ENCODE measurements at regions not wholly inside any gene's neighbourhood (a gene's known extent, or its start where the extent isn't known, plus 50 kb on each side); places are given as distances from the start of the nearest gene placed in this dataset.

DNA sequence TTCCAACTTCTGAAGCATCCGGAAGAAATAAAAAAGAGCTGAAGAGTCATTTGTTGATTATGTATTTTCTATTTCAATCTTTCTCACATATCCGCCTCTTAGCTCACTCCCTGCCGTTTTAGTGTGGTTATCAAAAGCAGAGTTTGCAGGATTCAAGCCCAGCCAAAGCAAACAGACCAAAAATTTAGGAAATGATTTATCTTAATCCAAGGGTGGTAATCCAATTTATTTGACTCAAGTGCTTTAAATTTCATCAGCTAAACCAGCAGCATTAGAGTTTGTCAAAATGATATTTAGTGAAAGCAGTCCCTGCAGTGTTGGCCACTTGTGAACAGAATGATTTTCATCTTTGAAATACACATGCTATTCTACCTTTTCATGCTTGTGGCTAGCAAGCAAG is 129.3 kb upstream of the CCDC68 start:
- DNase-seq: no peak

DNA sequence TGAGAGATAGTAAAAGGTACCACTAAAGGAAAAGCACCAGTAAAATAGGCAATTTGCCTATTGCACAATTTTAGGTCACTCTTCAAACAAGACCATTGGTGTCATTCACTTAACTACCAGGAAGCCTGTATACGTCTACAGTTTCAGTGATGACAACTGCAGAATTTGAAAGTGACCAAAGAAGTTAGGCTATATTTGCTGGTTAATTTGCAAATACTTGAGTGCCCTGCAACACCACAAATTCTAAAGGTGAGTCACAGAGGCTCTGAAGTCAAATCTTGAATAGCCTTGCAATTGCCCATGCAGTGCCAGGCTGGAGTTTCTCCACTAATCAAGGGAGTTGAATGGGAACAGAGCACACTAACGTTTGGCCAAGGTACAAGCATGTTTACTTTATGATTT is 128.7 kb upstream of the CCDC68 start:
- DNase-seq: no peak

DNA sequence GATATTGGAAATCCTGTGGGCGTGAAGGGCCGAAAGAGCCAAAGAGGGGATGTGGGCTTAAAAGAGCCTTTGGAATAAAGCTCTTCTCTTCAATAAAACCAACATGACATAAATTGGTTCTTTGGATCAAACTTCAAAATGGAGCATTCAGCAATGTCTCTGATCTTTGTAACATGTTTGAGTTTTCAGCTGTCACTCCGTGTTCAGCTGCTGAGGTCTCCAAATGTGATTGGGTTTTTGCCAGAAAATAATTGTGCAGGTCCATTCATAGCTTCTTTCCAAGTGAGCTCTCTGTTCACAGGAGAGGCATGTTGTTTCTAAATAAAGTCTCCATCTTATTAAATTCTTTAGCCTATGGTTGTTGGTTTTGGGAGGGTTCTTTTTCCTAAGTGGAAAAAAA is 127.6 kb upstream of the CCDC68 start:
- DNase-seq: no peak

DNA sequence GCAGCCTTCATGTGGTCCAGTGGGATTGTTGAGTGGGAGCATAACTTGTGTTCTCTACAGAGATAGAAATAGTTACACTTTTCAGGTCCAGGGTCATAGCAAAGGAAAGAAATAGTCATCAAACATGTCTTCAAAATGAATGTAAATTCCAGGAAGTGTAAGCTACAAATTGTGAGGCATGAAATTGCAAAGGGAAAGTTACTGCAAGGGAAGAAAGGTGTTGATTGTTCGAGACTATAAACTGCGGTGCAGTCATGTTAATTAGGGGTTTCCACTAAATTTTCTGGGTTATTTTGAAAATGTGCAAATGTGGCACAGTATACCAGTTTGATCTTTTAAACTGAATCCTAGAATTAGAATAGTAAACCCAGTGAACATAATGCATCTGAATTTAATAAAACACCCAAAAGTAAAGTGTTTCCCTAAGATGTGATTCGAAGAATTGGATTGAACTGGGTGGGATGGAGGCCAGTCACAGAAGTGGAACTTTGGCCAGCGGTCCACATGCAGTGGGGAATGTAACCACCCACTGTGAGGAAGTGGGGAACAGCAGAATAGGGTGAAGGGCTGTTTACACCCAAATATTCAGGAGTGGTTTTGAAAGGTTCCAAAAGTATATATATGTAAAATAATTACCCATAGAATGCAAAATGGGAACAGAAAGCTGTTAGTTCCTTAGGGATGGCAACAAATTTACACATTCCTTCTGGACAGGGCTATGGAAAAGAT is 126.5 kb upstream of the CCDC68 start:
- no peak for DNase-seq

DNA sequence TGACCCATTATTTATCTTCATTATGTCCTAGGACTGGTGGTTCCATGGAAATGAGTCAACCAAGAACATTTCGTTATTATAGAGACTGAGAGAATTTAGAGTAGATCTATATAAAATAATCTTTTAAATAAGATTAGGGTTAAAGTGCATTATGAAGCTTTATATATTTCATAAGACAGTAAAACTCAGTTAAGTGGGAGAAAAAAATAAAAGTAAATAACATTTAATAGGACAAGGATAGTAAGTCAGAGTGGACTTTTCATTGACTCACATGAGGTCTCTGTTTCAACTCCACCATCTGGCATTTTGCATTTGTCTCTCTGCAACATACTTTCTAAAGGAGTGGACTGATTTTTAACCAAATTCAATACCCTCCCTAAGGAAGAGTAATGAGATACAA is 125.3 kb upstream of the CCDC68 start:
- DNase-seq: no peak

DNA sequence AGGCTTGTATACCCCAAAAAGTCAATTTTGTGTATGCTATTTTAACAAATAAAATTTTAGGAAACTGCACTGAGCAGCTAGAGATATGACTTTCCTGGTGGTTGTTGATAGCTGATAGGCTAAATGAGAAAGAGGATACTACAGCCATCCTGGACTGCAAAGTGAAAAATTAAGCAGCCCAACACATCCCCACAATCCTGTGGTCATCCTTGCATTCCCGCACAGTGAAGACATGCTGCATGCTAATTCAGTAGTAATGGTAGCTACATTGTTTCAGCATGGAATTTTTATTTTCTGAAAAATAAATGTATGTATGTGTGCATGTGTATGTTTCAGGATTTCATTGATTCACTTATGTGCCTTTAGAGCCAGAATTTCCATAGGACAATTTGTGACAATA is 124.2 kb upstream of the CCDC68 start:
- DNase-seq: no peak

DNA sequence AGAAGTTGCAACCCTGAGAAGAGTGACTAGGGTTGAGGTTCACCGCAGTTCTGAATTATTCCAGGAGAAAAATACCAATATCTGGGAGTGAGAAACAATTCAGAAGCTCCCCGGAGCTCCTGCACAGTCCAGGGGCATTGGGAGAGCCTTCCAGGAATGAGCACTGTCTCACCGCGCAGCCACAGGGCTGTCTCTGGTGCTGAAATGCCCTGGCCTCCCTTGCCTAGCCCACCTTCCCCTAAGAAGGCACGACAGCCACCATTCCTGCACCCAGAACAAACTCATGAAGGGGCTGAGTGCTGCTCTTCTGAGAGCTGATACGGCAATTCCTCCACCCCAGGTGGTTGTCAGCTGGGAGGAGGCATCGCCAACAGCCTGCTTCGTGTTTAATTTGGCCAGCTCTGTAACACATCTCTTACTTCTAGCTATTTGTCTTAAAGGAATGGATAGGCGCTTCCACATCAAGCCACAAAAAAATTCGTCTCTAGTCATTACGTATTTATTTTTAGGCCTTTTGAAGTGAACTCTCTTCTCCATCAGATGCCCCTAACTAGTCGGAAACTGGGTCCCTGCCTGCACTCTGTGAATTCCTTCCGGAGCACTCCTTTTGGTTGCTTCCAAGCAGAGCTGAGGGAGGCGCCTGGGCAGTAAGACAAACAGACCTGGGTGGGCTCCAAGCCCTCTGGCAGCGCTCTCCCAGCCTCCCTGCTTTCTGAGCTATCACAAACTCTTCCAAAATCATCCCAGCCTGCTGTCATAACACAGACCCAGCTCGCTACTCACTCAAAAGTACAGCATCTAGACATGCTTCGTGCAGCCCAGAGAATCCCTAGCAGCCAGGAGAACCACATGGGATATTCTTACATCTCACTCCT is 120.5 kb upstream of the CCDC68 start:
- no peak for DNase-seq

DNA sequence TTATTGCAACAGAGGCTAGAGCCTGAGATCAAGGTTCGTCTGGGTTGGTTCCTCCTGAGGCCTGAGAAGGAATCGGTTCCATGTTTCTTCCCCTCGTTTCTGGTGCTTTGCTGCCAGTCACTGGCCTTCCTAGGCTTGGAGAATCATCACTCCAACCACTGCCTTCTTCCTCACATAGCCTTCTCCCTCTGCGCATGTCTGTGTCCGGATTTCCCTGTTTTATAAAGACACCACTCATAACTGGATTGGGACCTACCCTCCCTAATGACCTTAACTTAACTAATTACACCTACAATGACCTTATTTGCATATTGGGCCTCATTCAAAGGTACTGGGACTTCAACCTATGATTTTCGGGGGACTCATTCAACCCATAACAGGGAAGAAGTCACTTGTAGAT is 119.8 kb upstream of the CCDC68 start:
- no peak for DNase-seq

DNA sequence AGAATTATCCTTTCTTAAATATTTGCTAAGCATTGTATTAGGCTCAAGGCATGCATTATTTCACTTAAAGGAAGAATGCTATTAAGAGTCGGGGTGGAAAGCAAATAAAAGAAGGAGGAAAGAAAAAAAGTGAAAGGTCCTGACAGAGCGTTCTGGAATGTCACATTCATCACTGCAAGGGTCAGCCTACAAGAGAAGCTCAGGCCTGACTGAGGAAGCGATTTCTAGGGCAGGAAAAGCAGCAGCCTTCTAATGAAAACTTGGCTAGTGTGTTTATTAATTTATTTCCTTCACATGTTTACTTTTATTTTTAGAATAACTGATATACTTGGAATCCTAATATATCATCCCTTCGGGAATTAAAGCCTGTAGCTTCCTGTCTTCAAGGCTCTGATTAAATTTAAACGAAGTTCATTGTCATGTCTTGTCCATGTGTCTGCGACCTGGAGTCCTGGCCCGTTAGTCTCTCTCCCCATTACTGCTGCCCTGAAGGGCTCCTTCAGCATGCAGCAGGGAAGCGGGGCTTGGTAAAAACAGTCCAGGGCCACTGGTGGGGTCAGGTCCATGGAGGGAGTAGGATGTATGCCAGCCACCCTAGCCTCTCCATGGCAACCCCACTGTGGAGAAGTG is 119.2 kb upstream of the CCDC68 start:
- DNase-seq: no peak

DNA sequence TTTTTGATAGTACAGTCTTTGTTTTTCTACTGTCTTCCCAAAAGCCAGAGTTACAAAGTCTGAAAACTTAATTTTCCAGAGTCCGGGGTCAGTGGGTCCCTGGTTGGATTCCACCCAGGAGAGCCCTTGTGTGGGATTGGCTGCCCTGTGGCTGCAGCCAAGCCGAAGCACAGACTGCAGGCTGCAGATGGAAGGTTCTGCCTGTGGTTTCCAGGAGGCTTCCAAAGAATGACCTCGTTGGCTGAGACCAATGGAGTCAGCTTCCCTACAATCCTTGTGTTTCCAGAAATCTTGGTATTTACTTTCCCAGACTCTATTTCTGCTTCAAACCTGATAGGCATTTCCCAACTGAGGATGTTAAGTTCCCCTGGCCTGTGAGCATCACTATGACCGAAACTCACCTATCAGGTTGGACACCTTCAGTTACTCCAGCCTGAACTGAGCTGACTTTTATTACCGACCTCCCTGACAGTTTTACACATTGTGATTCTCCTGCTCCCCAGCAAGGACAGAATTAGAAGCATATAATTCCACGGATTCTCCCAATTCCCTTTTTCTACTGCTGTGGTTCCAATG is 117.5 kb upstream of the CCDC68 start:
- no peak for DNase-seq

DNA sequence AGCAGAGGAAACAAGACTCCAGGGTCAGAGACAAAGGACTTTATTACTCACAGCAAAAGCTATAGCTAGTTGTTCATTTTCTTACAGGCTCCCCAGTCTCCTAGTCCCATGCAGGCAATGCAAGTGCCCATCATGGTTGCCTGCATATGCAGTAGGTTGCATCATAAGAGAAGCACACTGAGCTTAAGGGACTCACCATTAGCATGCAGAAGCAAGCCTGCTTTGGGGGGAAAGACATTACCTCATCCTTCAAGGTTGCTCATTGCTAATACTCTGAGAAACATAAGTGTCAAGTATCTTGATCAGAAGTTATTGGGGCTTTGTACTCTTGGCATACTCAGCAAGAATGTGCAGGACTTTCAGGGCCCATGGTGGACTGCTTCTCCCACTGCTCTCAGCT is 114.6 kb upstream of the CCDC68 start:
- no peak for DNase-seq

DNA sequence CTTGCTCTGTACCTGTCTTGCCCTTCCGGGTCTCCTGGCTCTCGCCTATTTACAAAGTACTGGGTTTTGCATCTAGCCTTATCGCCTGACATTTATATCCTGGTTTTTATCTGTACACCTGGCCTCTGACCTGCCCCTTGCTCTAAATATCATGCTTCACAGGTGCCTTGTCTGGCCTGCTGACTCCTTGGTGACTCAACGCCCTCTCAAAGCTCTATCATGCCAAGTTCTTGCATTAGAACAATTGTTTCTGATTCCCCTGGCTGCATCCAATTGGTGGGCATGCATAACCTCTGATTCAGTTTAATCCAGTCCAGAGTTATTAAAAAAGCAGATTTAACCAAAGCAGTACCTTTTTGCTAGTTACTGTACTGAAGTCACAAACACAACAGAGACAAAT is 113.9 kb upstream of the CCDC68 start:
- no peak for DNase-seq

DNA sequence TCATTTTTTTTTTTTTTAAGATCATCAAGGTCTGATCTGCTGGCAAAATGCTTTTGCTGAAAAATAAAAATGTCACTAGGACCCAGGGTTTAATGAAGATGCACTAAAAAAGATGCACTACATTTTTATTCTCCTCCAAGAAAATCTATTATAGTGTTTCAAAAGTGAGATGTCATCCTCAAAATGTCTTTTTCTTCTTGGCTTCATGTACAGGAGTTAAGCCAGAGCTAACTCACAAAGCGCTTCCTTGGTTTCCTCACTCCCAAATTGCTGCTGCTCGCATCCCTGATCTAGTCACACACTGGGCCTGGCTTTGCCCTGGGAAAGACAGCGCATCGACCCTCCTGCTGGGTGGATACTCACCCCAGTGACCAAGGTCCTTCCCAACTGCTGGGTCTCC is 113.4 kb upstream of the CCDC68 start:
- DNase-seq: no peak

DNA sequence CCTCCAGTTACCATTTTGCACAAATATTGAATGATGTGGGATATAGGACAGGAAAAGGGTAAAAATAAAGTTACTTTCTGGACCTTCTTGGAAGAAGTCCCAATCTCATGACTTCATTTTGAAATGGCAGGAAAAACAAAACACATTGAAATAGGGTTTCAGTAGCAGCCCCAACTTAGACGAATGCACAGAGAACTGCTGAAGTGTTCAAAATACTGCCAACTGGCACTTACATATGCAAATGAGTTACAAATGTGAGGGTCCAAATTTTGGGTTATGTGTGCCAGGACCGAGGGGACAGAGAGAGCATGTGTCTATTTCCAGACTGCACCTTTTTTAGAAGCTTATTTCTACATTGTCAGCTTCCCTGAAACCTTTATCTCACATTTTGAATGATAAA is 112.9 kb upstream of the CCDC68 start:
- DNase-seq: no peak

DNA sequence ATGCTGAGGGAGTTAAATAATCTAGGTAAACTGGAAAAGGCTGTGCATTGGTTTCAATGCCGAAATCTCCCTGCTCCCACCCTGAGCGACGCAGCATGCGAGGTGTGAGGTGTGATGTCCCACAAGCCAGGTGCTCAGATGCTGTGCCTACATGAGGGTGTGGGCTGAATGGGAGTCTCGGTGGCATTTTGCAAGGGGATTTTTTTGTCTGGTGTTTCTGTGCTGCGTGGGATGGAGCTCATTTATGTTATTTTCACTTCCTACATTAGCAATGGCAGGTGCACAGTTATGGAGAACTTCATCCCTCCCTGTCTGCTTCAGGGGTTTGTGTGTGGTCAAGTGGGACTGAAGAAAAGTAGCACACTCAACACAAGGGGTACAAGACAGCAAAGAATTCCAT is 110.2 kb upstream of the CCDC68 start:
- no peak for DNase-seq

DNA sequence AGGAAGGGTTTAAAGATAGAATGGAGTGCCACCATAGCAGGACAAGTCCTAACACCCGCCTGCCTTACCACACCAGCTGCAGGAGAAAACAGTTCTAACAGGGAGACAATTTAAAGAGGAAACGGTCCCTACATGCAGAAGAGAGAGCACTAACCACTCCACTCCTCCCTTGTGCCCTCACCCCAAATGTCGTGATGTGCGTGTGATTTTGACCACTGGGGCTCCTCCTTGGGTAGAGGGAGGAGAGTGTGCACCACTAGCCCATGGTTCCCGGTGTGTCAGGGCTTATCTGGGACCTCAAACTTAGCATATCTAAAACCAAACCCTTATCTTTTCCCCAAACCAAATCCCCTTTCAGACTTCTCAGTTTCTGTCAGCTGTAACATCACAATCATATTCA is 105.5 kb upstream of the CCDC68 start:
- no peak for DNase-seq

DNA sequence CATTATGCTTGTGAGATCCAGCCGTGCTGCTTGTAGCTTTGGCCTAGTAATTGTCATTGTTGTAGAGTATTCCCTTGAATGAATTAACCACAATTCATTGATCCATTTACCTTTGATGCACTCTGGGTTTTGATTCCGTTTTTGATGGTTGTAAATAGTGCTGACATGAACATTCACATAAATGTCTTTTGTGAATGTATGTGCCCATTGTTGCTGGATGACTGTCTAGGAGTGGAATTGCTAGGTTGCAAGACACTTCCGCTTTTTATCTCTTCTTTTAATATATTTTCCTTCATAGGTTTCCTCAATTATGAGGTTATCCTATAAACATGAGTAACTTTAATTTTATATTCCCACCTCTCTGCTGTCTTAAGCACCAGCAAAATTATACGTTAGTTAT is 104.8 kb upstream of the CCDC68 start:
- DNase-seq: no peak

DNA sequence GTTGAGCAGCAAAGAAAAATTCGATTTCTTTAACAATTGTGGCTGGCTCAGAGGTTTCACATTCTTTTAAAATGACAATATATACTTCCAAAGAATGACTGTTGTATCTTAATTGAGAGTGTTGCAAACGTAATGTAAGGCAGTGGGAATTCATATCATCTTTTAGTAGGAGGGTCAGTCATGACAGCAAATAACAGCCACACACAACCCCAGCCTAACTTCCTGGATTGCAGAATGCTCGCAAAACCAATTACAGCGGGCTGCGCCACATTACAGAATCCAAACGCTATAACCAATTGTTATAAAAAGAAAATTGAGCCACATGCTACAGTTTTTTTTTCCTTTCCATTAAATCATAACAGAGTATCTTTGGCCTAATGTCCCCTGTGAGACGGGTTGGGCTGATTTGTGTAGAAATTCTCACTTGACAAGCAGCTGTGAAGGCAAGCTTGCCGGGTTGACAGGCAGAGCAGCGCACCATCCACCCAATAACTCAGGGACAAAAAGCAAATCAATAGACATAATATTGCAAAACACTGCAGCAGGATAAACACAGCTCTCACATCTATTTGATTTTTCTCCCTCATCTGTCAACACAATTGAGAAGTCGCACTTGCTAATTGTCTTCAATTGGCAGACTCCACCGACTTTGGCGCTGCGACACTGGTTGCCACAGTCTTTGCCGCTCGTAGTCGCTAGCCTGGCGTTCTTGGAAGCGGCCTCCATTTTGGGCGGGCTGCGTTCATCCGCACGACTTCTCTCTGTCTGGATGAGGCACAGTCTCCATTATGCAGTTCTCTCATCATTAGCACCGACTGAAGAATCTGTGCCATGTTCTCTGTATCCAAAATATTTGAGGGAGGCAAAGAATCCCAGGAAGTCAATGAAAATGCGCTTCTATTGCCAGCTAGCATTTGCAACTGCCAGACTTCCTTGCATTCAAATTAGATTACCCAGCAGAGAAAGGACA is 95.0 kb upstream of the CCDC68 start:
- no peak for DNase-seq

DNA sequence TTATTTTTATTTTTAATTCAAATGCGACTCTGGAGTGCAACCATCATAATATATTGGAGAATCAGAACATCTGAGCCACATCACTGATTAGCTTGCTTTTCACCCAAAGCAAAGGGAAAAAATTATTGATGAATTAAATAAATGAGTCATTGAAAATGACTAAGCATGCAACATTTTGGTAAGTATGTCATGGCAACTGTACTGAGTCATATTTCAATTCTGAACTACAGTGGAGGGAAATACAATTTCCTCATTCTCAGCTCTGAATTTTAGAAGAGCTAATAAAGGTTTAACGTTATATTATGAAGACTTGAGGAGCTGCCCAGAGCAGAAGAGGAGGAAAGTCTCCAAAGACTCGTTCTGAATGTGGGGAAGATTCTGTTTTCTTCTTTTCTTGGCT is 89.6 kb upstream of the CCDC68 start:
- no peak for DNase-seq

DNA sequence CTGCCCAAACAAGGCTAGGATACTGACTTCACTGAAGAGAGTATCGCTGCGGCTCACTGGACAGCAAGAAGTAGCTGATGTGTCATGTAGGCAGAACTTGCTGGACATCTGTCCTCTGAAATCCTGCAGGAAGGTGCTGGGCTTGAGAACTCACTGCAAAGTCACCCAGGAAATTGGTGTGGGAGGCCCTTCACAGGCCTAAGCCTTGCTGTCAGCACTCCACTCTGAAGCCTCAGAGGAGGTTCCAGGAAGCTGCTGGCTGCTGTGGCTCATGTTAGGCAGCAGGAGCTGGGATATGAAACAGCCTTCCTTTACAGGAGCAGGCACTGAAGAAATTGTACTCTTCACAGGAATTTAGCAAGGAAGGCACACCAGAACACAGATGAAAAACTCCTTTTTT is 88.3 kb upstream of the CCDC68 start:
- no peak for DNase-seq

DNA sequence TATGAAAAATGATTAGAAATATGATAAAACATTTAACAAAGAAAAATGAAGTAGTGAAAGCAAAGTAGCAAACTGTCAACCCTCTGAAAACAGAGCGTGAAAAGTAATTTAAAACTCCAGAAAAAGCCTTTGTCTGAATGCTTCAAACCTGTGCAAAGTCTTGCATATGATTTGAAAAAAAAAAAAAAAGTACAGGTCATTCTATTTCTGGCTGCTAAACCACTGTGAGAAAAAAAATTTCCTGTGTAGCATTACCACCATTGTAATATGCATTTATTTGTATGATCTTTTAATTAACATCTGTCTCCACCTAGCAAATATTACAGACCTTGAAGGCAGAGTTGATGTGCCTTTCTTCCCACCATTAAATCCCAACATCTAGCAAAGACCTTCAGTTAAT is 82.1 kb upstream of the CCDC68 start:
- no peak for DNase-seq

DNA sequence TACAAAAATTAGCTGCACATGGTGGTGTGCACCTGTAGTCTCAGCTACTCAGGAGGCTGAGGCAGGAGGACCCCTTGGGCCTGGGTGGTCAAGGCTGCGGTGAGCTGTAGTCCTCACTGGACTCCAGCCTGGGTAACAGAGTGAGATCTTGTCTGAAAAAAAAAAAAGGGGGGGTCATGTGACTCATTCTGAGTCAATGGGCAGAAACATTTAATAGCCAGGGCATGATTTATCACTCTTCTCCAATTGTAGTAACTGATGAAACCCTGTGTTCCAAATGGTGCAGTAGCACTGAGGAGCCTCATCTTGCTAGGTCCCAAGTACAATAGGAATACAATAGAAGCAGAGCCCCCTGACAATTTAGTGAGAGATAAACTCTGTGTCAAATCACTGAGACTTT is 78.9 kb upstream of the CCDC68 start:
- DNase-seq: no peak

DNA sequence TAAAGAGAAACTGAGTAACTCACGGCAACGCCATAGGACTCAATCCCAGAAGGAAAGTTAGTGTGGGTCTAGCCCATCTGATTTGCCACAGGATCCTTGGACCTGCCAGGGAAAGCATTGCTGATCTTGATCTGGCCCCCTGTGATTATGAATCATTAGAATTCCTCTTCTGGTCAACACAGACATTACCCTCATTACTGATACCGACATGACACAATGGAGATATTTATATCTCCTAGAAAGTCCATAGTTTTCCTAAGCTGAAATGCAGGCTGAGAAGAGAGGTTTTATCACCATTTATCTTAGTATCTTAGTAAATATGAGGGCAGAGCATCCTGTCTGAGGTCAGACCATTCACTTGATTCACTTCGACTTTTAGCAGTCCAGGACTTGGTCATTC is 75.5 kb upstream of the CCDC68 start:
- DNase-seq: no peak
